Vagina (tissue), 2 donors: ENCODE measurements at regions not wholly inside any gene's neighbourhood (a gene's known extent, or its start where the extent isn't known, plus 50 kb on each side); places are given as distances from the start of the nearest gene placed in this dataset.

ENCODE experiments used
- DNase-seq, 2 donors: peaks; one replicate each; pipeline ENCODE4 v3.0.0-alpha.2; 2017; ENCODE audit errors: extremely low spot score in 2 of 2
- H3K27ac ChIP-seq: fragments of 200-600 bp; sonication (generic); one replicate; pipeline ENCODE4 v1.5.1; 2019
- H3K27me3 ChIP-seq: fragments of 200-600 bp; sonication (generic); one replicate; pipeline ENCODE4 v1.5.1; 2019
- H3K36me3 ChIP-seq, 2 donors: fragments of 200-600 bp; sonication (generic); one replicate each; pipeline ENCODE4 v1.5.1; 2017 to 2019
- H3K4me1 ChIP-seq: fragments of 200-600 bp; sonication (generic); one replicate; pipeline ENCODE4 v1.5.1; 2019
- H3K4me3 ChIP-seq, 2 donors: fragments of 200-600 bp; sonication (generic); 1 replicate in 1 of 2; 2 replicates in 1 of 2; pipeline ENCODE4 v1.5.1; 2016 to 2019
- H3K9me3 ChIP-seq: fragments of 200-600 bp; sonication (generic); one replicate; pipeline ENCODE4 v1.5.1; 2019
- CTCF ChIP-seq, 3 experiments: fragments of 450-650 bp in 2 of 3; fragments of 200-600 bp in 1 of 3; sonication (generic) in 1 of 3; IDR thresholded peaks; one replicate each; pipeline ENCODE4 v1.5.1; 2017 to 2019; ENCODE audit warnings: antibody characterized with exemption in 3 of 3, mild to moderate bottlenecking in 2 of 3, moderate library complexity in 2 of 3
- POLR2A ChIP-seq, 2 donors: fragments of 450-650 bp; IDR thresholded peaks; one replicate each; pipeline ENCODE4 v1.6.1; 2017; ENCODE audit warnings: antibody characterized with exemption in 2 of 2, mild to moderate bottlenecking in 2 of 2, moderate library complexity in 2 of 2
- POLR2AphosphoS5 ChIP-seq, 2 donors: sonication (generic); formaldehyde crosslinking; IDR thresholded peaks; one replicate each; pipeline ENCODE4 v1.9.0; 2017; ENCODE audit warnings: antibody characterized with exemption in 2 of 2, mild to moderate bottlenecking in 2 of 2, low read depth in 1 of 2; ENCODE audit not compliant: insufficient read depth in 1 of 2
- intact Hi-C: fragments of 100-400 bp; cut with DNase I; formaldehyde crosslinking; loops from one replicate; pipeline ENCODE4 v1.15.1; 2023

- DNase-seq = peak in 1 of 2 donors; percentile 69
- no peaks in the 10 kb centered on the region for H3K36me3 ChIP-seq
- no peaks in the 10 kb centered on the region for H3K9me3 ChIP-seq
- H3K4me3 ChIP-seq = no peak overlapping the region
- no peak for TF ChIP-seq POLR2AphosphoS5 (IDR thresholded peaks at IDR 0.05; ENCODE audit: insufficient read depth in 1 of 2, low read depth in 1 of 2)
- no peak for TF ChIP-seq POLR2A (IDR thresholded peaks at IDR 0.05)
- TF ChIP-seq CTCF (IDR thresholded peaks at IDR 0.05) = no peak
- H3K27ac ChIP-seq = no peak overlapping the region
- H3K4me1 ChIP-seq = no peaks in the 10 kb centered on the region
- H3K27me3 ChIP-seq = no peaks in the 10 kb centered on the region
- intact Hi-C loops = no loop called here
These were observed 573.7 kb downstream of the BCL11B start for GRCh38 chr14:98698341-98698740.

GRCh38 chr14:98700748-98701147 is 571.2 kb downstream of the BCL11B start:
- intact Hi-C loops = no loop called here
- H3K4me1 ChIP-seq = no peaks in the 10 kb centered on the region
- no peak for TF ChIP-seq POLR2A (IDR thresholded peaks at IDR 0.05)
- no peak for TF ChIP-seq POLR2AphosphoS5 (IDR thresholded peaks at IDR 0.05; ENCODE audit: insufficient read depth in 1 of 2, low read depth in 1 of 2)
- no peak for TF ChIP-seq CTCF (IDR thresholded peaks at IDR 0.05)
- H3K27ac ChIP-seq = no peak overlapping the region
- no peak overlapping the region for H3K4me3 ChIP-seq
- no peak for DNase-seq
- no peaks in the 10 kb centered on the region for H3K27me3 ChIP-seq
- no peaks in the 10 kb centered on the region for H3K36me3 ChIP-seq
- H3K9me3 ChIP-seq = no peaks in the 10 kb centered on the region

- no peaks in the 10 kb centered on the region for H3K36me3 ChIP-seq
- TF ChIP-seq POLR2A (IDR thresholded peaks at IDR 0.05) (no peak), POLR2AphosphoS5 (IDR thresholded peaks at IDR 0.05; ENCODE audit: insufficient read depth in 1 of 2, low read depth in 1 of 2) (no peak), CTCF (IDR thresholded peaks at IDR 0.05) (no peak)
- H3K9me3 ChIP-seq = no peaks in the 10 kb centered on the region
- H3K4me1 ChIP-seq = no peaks in the 10 kb centered on the region
- DNase-seq = peak in 1 of 2 donors; percentile 25
- no peak overlapping the region for H3K27ac ChIP-seq
- intact Hi-C loops = no loop called here
- no peak overlapping the region for H3K4me3 ChIP-seq
- no peaks in the 10 kb centered on the region for H3K27me3 ChIP-seq
These were observed 570.6 kb downstream of the BCL11B start for GRCh38 chr14:98701377-98701776.

GRCh38 chr14:98704441-98704840 is 567.6 kb downstream of the BCL11B start:
- H3K9me3 ChIP-seq = no peaks in the 10 kb centered on the region
- intact Hi-C loops = no loop called here
- H3K36me3 ChIP-seq = no peaks in the 10 kb centered on the region
- no peak overlapping the region for H3K4me3 ChIP-seq
- no peak overlapping the region for H3K27ac ChIP-seq
- H3K4me1 ChIP-seq = no peaks in the 10 kb centered on the region
- no peak for DNase-seq
- no peak for TF ChIP-seq CTCF (IDR thresholded peaks at IDR 0.05)
- TF ChIP-seq POLR2A (IDR thresholded peaks at IDR 0.05) = no peak
- no peak for TF ChIP-seq POLR2AphosphoS5 (IDR thresholded peaks at IDR 0.05; ENCODE audit: insufficient read depth in 1 of 2, low read depth in 1 of 2)
- no peaks in the 10 kb centered on the region for H3K27me3 ChIP-seq

GRCh38 chr14:98705871-98706300 is 566.1 kb downstream of the BCL11B start:
- TF ChIP-seq CTCF (IDR thresholded peaks at IDR 0.05) (no peak), POLR2AphosphoS5 (IDR thresholded peaks at IDR 0.05; ENCODE audit: insufficient read depth in 1 of 2, low read depth in 1 of 2) (no peak), POLR2A (IDR thresholded peaks at IDR 0.05) (no peak)
- no peaks in the 10 kb centered on the region for H3K4me1 ChIP-seq
- intact Hi-C loops = no loop called here
- no peak for DNase-seq
- H3K27ac ChIP-seq = no peak overlapping the region
- H3K36me3 ChIP-seq = no peaks in the 10 kb centered on the region
- H3K27me3 ChIP-seq = no peaks in the 10 kb centered on the region
- no peaks in the 10 kb centered on the region for H3K9me3 ChIP-seq
- no peak overlapping the region for H3K4me3 ChIP-seq
